B cell (primary cell): ENCODE measurements at regions not wholly inside any gene's neighbourhood (a gene's known extent, or its start where the extent isn't known, plus 50 kb on each side); places are given as distances from the start of the nearest gene placed in this dataset.

Experiments
- ATAC-seq: fragments of 200-7000 bp; cut with Tn5 transposase; one replicate; pipeline ENCODE4 v1.10.0; 2021; ENCODE audit warnings: low read depth, mild to moderate bottlenecking, moderate number of reproducible peaks, moderate library complexity
- CTCF ChIA-PET: fragments of 350-600 bp; sonication (Branson Sonifier 250); formaldehyde crosslinking; loops from one replicate; lab custom pipeline; 2021; ENCODE audit warnings: antibody characterized with exemption, inconsistent platforms; lab: Charles Lee
- POLR2A ChIA-PET: fragments of 350-600 bp; sonication (Branson Sonifier 250); formaldehyde crosslinking; loops from one replicate; lab custom pipeline; 2021; ENCODE audit warnings: antibody characterized with exemption; lab: Charles Lee
- DNase-seq: peaks from one replicate; pipeline ENCODE4 v3.0.0; 2013
- H2AFZ ChIP-seq: 2 replicates; pipeline ENCODE4 v1.6.1; 2012; ENCODE audit warnings: mild to moderate bottlenecking, low read depth, low read length; ENCODE audit not compliant: insufficient read depth, poor library complexity, severe bottlenecking
- H3K27ac ChIP-seq, 2 donors: 1 replicate in 1 of 2; 2 replicates in 1 of 2; pipeline ENCODE4 v1.5.1; 2012 to 2013; ENCODE audit warnings: low read length in 2 of 2, mild to moderate bottlenecking in 2 of 2, moderate library complexity in 1 of 2
- H3K27me3 ChIP-seq, 4 experiments: fragments of 200-600 bp in 1 of 4; sonication (generic) in 1 of 4; replicated peaks in 1 of 4; 1 replicate in 2 of 4; 2 replicates in 2 of 4; pipeline versions ENCODE4 v1.6.1 to v1.7.0; 2013 to 2016; ENCODE audit warnings: low read length in 3 of 4, mild to moderate bottlenecking in 2 of 4, mixed read lengths in 1 of 4, moderate library complexity in 1 of 4; ENCODE audit not compliant: insufficient read depth in 4 of 4, control insufficient read depth in 3 of 4; ENCODE audit errors: control extremely low read depth in 1 of 4
- H3K36me3 ChIP-seq, 2 experiments: replicated peaks in 1 of 2; 1 replicate in 1 of 2; 2 replicates in 1 of 2; pipeline versions ENCODE4 v1.6.1 to v1.7.1; 2013; ENCODE audit warnings: low read length in 1 of 2; ENCODE audit not compliant: insufficient read depth in 2 of 2, control insufficient read depth in 1 of 2; ENCODE audit errors: control extremely low read depth in 1 of 2, extremely low read depth in 1 of 2
- H3K4me1 ChIP-seq, 2 donors: fragments of 200-600 bp in 1 of 2; sonication (generic) in 1 of 2; 1 replicate in 1 of 2; 2 replicates in 1 of 2; pipeline versions ENCODE4 v1.5.1 to v1.6.1; 2013 to 2017; ENCODE audit warnings: low read length in 2 of 2; ENCODE audit not compliant: control insufficient read depth in 2 of 2, insufficient read depth in 2 of 2
- H3K4me2 ChIP-seq: replicated peaks from 2 replicates; pipeline ENCODE3; 2012; ENCODE audit warnings: mild to moderate bottlenecking, low read depth, low read length; ENCODE audit not compliant: poor library complexity, severe bottlenecking
- H3K4me3 ChIP-seq, 5 experiments: fragments of 200-600 bp in 1 of 5; sonication (generic) in 1 of 5; 1 replicate in 3 of 5; 2 replicates in 2 of 5; pipeline versions ENCODE4 v1.5.1 to v1.7.0; 2011 to 2016; ENCODE audit warnings: low read length in 4 of 5, mild to moderate bottlenecking in 4 of 5, low read depth in 2 of 5, control low read depth in 1 of 5, moderate library complexity in 1 of 5; ENCODE audit not compliant: insufficient read depth in 1 of 5; ENCODE audit errors: control extremely low read depth in 1 of 5, extremely low read depth in 1 of 5
- H3K79me2 ChIP-seq: fragments of 200-600 bp; sonication (generic); one replicate; pipeline ENCODE4 v1.6.0; 2016; ENCODE audit warnings: low read length; ENCODE audit not compliant: control insufficient read depth, insufficient read depth
- H3K9ac ChIP-seq: fragments of 200-600 bp; sonication (generic); 2 replicates; pipeline ENCODE4 v1.6.1; 2017; ENCODE audit warnings: mild to moderate bottlenecking, low read length, moderate library complexity
- H3K9me3 ChIP-seq, 3 donors: one replicate each; pipeline versions ENCODE4 v1.6.1 to v1.7.1; 2013; ENCODE audit warnings: low read length in 2 of 3; ENCODE audit not compliant: control insufficient read depth in 2 of 3, insufficient read depth in 1 of 3; ENCODE audit errors: control extremely low read depth in 1 of 3
- H4K20me1 ChIP-seq: 2 replicates; pipeline ENCODE4 v1.6.0; 2012; ENCODE audit warnings: mild to moderate bottlenecking, low read length; ENCODE audit not compliant: insufficient read depth, control insufficient read depth, poor library complexity, severe bottlenecking
- H3K27ac Mint-ChIP-seq: one replicate; pipeline ENCODE4 v1.8.0; 2021; ENCODE audit warnings: mixed read lengths
- H3K27me3 Mint-ChIP-seq: one replicate; pipeline ENCODE4 v1.8.0; 2021; ENCODE audit warnings: mixed read lengths
- H3K4me1 Mint-ChIP-seq: one replicate; pipeline ENCODE4 v1.8.0; 2021; ENCODE audit warnings: mixed read lengths
- H3K4me3 Mint-ChIP-seq: one replicate; pipeline ENCODE4 v1.8.0; 2021; ENCODE audit warnings: mixed read lengths
- H3K9me3 Mint-ChIP-seq: one replicate; pipeline ENCODE4 v1.8.0; 2022; ENCODE audit warnings: mixed read lengths; ENCODE audit not compliant: insufficient read depth
- CTCF ChIP-seq: fragments of 200-600 bp; IDR thresholded peaks from one replicate; pipeline ENCODE4 v1.8.0; 2022; ENCODE audit warnings: antibody characterized with exemption, mild to moderate bottlenecking
- EZH2 ChIP-seq: IDR thresholded peaks from 2 replicates; pipeline ENCODE4 v1.6.1; 2012; ENCODE audit warnings: borderline replicate concordance, low read depth, mild to moderate bottlenecking, moderate library complexity, low read length; ENCODE audit not compliant: insufficient read depth, poor library complexity, severe bottlenecking
- WGBS: methylation state at CpG from one replicate; pipeline ENCODE4 v1.1.5; 2013; ENCODE audit warnings: missing lambda C conversion rate; ENCODE audit not compliant: insufficient coverage; 5-methylcytosine and 5-hydroxymethylcytosine counted together
- intact Hi-C: fragments of 100-400 bp; cut with micrococcal nuclease; formaldehyde crosslinking; loops from one replicate; pipeline ENCODE4 v1.10.0; 2022

- peaks cover 6% of the 10 kb centered on the region for H3K27me3 Mint-ChIP-seq
- Histone ChIP-seq H3K9ac (no peak overlapping the region), H2AFZ (no peak overlapping the region), H4K20me1 (no peaks in the 10 kb centered on the region), H3K27me3 (peaks cover 0 to 4% (median 2%) of the 10 kb centered on the region in 4 experiments), H3K36me3 (no peaks in the 10 kb centered on the region), H3K27ac (no peak overlapping the region), H3K9me3 (peaks cover 0 to 1% (median 0%) of the 10 kb centered on the region in 3 donors), H3K4me3 (no peak overlapping the region), H3K4me1 (no peaks in the 10 kb centered on the region), H3K79me2 (no peaks in the 10 kb centered on the region), H3K4me2 (no peak overlapping the region)
- no peaks in the 10 kb centered on the region for H3K9me3 Mint-ChIP-seq
- intact Hi-C loops, result no loop called here
- H3K4me1 Mint-ChIP-seq, result no peaks in the 10 kb centered on the region
- TF ChIP-seq CTCF (no peak), EZH2 (no peak)
- no peak overlapping the region for H3K4me3 Mint-ChIP-seq
- ChIA-PET POLR2A (no interaction called here), CTCF (no interaction called here)
- no peak overlapping the region for H3K27ac Mint-ChIP-seq
- no peak for DNase-seq
- ATAC-seq, result no peak
- WGBS, result 93% methylated on average over 3 of the region's 4 CpGs
These were observed 297.0 kb downstream of the MAP2K6 start for GRCh38 chr17:69711541-69711940.

- Histone ChIP-seq H2AFZ (no peak overlapping the region), H3K4me2 (no peak overlapping the region), H3K27me3 (no peaks in the 10 kb centered on the region), H4K20me1 (no peaks in the 10 kb centered on the region), H3K4me3 (no peak overlapping the region), H3K9ac (no peak overlapping the region), H3K9me3 (peaks cover 0 to 1% (median 0%) of the 10 kb centered on the region in 3 donors), H3K36me3 (no peaks in the 10 kb centered on the region), H3K4me1 (no peaks in the 10 kb centered on the region), H3K79me2 (no peaks in the 10 kb centered on the region), H3K27ac (no peak overlapping the region)
- intact Hi-C loops, result no loop called here
- ChIA-PET CTCF (no interaction called here), POLR2A (no interaction called here)
- Mint-ChIP-seq H3K4me3 (no peak overlapping the region), H3K27ac (no peak overlapping the region), H3K9me3 (no peaks in the 10 kb centered on the region), H3K27me3 (no peaks in the 10 kb centered on the region), H3K4me1 (no peaks in the 10 kb centered on the region)
- TF ChIP-seq EZH2 (no peak), CTCF (no peak)
- no peak for DNase-seq
- WGBS, result 46% methylated on average over 2 of the region's 2 CpGs
- ATAC-seq, result no peak
These were observed 298.4 kb downstream of the MAP2K6 start for GRCh38 chr17:69712801-69713311.
